NCI-H2196 (cell line): ENCODE measurements at regions not wholly inside any gene's neighbourhood (a gene's known extent, or its start where the extent isn't known, plus 50 kb on each side); places are given as distances from the start of the nearest gene placed in this dataset.
"Not testable (repeated sequence)": the region's sequence is repeated elsewhere in the genome, so short reads cannot be mapped to it uniquely, and the experiment has no call there.

ENCODE experiments used
- DNase-seq: peaks from one replicate; lab custom pipeline; 2025; ENCODE audit not compliant: unreplicated experiment; lab: John Stamatoyannopoulos, UW

DNA sequence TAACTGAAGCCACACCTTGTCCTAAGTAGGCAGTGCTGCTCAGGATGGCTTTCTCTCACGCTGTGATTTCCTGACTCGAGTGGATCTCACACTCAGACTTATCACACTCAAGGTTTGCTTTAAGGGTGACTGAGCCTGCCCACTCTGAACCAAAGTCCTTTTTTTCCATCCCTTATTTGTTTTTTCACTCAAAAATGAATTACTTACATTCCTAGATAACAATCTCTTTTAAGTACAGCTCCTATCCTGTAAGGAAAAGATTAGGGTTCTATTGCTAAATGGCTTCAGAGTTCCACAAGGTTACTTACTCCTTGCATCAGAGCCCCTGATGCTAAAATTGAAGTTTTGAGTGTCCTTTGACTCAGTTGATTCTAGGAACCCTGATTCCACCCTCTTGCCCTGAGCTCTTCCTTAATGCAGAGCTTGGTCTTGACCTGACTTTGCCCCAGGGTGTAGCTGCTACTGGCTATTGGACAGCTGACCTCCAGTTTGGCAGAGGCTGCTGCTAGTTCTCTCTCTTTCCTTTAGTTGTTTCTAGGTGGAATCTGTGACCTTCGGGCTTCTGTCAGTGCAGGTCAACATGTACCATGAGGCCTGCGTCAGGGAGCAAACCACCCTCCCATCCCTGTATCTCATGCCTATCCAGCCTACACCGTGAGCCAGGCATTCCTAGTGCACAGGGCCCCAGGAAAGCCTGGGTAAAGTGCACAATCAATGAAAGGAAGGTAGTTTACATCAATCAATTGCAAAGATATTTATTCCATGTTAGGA is 80.1 kb upstream of the CD55 start:
- DNase-seq, result no peak

DNA sequence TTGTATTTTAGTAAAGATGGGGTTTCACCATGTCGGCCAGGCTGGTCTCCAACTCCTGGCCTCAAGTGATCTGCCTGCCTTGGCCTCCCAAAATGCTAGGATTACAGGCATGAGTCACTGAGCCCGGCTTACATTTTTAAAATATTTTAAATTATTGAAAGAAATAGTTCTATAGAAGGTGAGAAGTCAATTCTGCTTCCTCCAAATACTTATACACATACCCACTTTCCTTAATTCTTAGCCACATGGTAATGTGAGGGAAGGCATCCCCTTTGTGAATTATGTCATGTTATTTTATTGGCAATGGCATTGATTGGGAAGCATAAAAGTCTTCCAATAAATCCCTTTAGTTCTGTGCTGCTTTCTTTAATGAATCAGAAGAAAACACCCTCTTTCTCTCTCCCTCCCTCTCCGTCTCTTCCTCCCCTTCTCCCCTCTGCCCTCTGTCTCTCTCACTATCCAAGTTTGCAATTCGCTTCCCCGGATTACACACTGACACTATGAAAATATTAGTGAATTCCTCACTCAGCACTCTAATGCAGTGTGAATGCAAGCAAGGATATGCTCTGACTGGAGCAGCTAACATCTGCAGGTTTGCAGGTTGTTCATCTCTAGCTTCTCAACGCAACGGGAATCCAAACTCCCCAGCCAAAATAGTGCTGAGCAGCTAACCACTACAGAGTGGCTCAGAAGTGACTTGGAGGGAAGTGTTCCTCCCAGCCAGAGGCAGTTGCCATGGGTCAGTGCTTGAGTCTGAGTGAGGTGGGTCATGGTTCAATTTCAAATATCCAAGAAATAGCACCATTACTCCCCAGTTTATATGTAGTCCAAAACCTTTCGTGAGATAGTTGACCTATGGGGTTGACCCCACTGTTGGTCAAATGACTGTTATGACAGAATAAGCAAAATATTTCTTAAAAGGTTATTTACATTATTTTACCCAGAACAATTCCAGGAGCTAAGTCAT is 77.8 kb upstream of the CD55 start:
- no peak for DNase-seq

DNA sequence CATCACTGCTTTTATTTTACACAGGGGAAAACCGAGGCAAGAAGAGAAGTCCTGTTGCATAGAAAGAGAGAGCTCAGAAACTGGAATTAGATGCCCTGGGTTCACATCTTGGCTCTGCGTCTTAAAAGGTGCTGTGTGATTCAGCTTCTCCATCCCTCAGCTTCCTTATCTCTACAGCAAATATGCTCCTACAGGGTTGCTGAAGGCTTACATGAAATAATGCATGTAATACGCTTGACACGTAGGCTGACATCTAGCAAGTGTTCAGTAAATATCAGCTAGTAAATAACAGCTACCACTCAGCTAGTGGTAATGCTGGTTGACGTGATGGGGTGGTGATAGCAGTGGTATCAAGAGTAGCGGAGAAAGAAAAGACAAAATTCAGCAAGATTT is 77.1 kb upstream of the CD55 start:
- no peak for DNase-seq

DNA sequence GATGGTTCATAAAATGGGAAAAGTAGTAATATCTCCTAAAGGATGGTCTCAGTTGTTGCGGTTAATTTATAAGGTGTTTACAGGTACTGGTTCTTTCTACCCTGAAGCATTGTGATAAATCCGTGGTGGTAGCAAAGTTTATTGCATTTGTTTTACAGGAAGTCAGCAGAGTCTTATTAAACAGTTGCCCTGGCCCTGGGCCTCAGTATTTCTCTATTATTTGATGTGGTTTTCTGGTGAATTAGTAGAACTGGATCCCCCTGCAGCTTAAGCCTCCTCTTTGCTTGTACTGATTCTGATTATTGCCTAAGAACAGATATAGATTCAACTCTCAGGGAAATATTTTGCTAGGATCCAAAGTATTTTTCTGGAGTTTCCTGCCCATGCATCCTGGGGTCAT is 76.4 kb upstream of the CD55 start:
- DNase-seq, result no peak

DNA sequence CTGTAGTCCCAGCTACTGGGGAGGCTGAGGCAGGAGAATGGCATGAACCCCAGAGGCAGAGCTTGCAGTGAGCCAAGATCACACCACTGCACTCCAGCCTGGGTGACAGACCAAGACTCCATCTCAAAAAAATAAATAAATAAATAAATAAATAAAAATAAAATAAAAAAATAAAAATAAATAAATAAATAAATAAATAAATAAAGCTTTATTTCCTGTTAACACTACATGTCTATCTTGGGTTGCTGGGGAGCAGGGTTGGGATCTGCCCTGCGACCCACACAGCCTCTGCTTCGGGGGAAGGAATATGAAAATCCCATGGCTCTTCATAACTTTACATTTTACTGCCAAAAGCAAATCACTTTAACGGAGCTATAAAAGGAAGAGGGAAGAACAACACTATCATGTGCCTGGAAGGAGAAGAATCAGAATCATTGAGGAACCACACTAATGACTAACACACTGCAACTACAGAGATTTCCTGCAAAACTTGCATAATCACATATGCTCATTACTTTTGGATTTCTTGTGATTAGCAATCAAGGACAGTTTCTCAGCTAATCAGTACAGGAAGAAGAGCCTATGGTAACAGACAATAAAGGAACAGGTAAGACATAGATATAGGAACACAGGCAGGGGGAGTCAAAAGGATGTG is 72.8 kb upstream of the CD55 start:
- DNase-seq, result no peak

DNA sequence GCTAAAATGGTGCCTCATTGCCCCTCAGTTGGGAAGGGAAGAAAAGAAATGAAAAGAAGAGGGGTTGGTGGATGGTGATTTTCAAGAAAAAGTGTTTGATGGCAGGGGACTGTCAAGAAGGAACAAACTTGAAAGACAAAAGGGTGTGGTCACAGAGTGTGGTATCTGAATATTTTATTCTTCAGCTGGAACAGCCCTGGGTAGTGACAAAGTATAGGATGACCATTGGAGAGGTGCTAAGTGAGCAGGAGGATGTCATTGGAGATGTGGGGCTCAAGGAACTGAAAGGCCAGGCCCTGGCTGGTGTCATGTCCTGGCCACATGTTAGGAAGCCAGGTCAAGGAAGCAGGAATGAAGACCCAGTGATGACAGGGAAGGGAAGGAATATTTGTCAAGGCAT is 71.0 kb upstream of the CD55 start:
- no peak for DNase-seq

DNA sequence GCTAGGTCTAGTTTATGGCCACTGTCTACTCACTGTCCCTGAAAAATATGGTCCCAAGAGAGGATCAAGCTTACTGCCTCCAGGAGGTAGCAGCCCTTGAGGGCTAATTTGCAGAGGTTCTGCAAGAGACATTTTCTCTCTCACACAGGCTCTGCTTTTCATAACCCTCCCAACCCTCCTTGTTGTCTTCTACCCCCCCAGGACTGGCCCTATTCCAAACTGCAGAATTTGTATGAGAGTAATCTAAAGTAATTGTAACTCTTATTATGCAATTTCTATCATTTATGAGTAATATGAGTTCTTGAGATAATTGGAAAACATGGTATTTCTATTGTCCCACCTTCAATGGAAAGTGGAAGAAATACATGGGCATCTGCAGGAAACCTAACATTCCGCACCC is 70.4 kb upstream of the CD55 start:
- no peak for DNase-seq

DNA sequence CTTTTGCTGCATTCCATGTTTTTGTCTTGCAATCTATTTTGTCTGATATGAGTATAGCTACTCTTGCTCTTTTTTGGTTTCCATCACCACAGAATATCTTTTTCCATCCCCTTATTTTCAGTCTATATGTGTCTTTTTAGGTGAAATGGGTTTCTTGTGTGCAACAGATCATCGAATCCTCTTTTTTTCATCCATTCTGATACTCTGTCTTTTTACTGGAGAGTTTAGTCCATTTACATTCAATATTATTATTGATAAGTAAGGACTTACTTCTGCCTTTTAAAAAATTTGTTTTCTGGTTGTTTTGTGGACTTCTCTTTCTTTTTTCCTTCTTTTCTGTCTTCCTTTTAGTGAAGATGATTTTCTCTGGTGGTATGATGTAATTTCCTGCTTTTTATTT is 64.6 kb upstream of the CD55 start:
- no peak for DNase-seq

DNA sequence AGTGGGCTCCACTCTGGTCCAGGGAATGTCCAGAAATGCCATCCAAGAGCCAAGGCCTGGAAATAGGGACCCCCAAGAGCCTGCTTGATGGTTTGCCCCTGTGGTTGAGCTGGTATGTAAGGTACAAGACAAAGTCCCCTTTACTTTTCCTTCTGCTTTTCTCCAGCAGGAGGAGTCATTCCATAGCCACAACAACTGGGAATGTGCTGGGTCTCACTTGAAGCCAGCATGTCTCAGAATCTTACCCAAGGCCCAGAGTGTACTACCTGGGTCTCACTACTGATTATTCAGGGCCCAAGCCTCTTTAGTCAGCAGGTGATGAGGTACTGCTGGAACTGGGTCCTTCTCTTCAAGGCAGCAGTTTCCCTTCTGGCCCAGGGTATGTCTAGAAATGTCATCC is 62.1 kb upstream of the CD55 start:
- peak; percentile 3 for DNase-seq

DNA sequence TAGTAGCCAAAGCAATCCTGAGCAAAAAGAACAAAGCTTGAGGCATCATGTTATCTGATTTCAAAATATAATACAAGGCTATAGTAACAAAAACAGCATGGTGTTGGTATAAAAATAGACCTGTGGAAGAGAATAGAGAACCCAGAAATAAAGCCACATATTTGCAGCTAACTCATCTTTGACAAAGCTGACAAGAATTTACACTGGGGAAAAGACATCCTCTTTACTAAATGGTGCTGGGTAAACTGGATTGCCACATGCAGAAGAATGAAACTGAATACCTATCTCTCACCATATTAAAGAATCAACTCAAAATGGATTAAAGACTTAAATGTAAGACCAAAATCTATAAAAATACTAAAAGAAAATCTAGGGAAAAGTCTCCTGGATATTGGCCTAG is 59.5 kb upstream of the CD55 start:
- DNase-seq, result no peak

DNA sequence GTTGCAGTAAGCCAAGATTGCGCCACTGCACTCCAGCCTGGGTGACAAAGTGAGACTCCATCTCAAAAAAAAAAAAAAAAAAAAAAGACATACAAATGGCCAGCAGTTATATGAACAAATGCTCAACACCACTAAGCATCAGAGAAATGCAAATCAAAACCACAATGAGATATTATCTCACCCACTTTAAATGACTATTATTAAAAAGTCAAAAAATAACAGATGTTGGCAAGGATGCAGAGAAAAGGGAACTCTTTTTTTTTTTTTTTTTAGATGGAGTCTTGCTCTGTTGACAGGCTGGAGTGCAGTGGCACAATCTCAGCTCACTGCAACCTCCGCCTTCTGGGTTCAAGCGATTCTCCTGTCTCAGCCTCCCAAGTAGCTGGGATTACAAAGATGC is 58.6 kb upstream of the CD55 start:
- not testable (repeated sequence) for DNase-seq

DNA sequence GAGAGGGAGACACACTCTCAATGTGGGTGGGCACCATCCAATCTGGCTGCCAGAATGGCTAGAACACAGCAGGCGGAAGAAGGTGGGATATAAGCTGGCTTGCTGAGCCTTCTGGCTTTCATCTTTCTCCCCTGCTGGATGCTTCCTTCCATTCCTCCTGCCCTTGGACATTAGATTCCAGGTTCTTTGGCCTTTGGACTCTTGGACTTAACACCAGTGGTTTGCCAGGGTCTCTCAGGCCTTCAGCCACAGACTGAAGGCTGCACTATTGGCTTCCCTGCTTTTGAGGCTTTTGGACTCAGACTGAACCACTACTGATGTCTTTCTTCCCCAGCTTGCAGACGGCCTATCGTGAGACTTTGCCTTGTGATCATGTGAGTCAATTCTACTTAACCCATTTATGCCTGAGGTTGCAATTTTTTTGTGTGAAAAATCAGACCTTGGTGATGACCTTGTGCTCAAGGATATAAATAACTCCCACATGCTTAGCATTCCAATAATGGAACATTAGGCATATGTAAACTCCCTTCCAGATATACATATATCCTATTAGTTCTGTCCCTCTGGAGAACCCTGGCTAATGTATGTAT is 56.7 kb upstream of the CD55 start:
- DNase-seq, result no peak

DNA sequence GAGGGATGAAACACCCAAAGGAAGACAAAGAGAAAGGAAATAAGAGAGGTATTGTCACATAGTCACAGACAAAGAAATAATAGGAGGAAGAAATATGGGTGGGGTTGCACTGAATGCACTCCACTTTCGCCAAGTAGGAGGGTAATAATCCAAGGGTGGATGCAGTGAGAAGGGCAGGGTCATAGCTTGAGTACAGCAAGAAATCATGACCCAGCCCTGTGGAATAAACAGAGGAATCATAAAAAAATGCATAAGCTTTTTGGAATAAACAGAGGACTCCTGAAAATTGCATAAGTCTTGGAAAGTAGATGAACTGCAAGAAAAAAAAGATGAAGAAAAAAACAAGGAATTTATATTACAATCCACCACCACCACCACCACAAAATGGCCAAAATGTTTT is 53.1 kb upstream of the CD55 start:
- no peak for DNase-seq

DNA sequence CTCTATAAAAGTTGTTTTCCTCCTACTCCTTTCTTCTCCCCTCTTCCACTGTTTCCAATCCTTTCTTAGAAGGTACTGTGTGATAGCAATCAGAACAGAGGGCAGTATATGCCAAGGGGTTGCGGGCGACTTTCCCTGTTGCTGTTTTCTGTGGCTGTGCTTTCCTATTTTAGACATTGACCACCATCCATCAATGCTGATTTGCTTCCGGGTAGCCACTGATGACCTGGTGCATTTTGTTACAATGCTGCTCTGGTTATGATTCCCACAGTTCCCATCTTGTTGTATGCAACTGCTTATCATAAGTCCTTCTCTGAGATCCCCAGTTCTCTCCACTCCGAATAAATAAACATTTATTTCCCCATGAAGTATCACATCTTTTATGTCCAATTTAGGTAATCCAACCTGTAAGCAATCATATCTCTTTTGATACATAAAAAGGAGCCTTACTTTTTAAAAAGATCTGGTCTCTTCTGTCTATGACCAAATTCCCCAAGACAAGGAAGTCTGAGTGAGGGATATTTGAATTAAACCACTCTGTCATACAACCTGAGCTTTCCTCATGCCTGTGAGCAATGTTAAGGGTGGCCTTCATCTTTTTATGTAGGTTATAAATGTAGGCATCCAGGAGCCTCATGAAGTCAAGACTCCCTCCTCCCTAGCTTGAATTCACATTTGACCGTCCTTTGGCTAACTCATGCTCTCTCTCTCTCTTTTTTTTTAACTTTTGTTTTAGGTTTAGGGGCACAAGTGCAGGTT is 52.5 kb upstream of the CD55 start:
- no peak for DNase-seq
